Muscle layer of duodenum (tissue), 2 donors: ENCODE measurements at regions not wholly inside any gene's neighbourhood (a gene's known extent, or its start where the extent isn't known, plus 50 kb on each side); places are given as distances from the start of the nearest gene placed in this dataset.

ENCODE experiments used
- H3K27ac ChIP-seq: one replicate; pipeline ENCODE4 v1.7.0; 2013; ENCODE audit warnings: mild to moderate bottlenecking, low read length
- H3K27me3 ChIP-seq: one replicate; pipeline ENCODE4 v1.7.0; 2013; ENCODE audit warnings: low read depth, mild to moderate bottlenecking, control low read depth, low read length
- H3K36me3 ChIP-seq, 2 donors: one replicate each; pipeline ENCODE4 v1.7.0; 2013; ENCODE audit warnings: low read length in 2 of 2, control low read depth in 1 of 2, mild to moderate bottlenecking in 1 of 2; ENCODE audit not compliant: insufficient read depth in 2 of 2, control insufficient read depth in 1 of 2
- H3K4me1 ChIP-seq, 2 donors: one replicate each; pipeline ENCODE4 v1.7.0; 2013; ENCODE audit warnings: low read length in 2 of 2, mild to moderate bottlenecking in 2 of 2, control low read depth in 1 of 2, moderate library complexity in 1 of 2; ENCODE audit not compliant: insufficient read depth in 2 of 2, control insufficient read depth in 1 of 2
- H3K4me3 ChIP-seq, 2 donors: one replicate each; pipeline ENCODE4 v1.7.0; 2013; ENCODE audit warnings: low read length in 2 of 2, low read depth in 1 of 2, mild to moderate bottlenecking in 1 of 2
- H3K9me3 ChIP-seq, 2 donors: one replicate each; pipeline ENCODE4 v1.7.0; 2013; ENCODE audit warnings: low read length in 2 of 2, control low read depth in 1 of 2, mild to moderate bottlenecking in 1 of 2; ENCODE audit not compliant: control insufficient read depth in 1 of 2
- donor health status: healthy.

- no peaks in the 10 kb centered on the region for H3K4me1 ChIP-seq
- no peaks in the 10 kb centered on the region for H3K9me3 ChIP-seq
- no peaks in the 10 kb centered on the region for H3K27me3 ChIP-seq
- H3K27ac ChIP-seq, result no peak overlapping the region
- no peaks in the 10 kb centered on the region for H3K36me3 ChIP-seq
- H3K4me3 ChIP-seq, result no peak overlapping the region
These were observed 96.6 kb downstream of the RIPK4 start for GRCh38 chr21:41670056-41670805.

- H3K27ac ChIP-seq, result no peak overlapping the region
- no peaks in the 10 kb centered on the region for H3K9me3 ChIP-seq
- H3K4me1 ChIP-seq, result no peaks in the 10 kb centered on the region
- H3K36me3 ChIP-seq, result no peaks in the 10 kb centered on the region
- H3K27me3 ChIP-seq, result no peaks in the 10 kb centered on the region
- H3K4me3 ChIP-seq, result no peak overlapping the region
These were observed 97.4 kb downstream of the RIPK4 start for GRCh38 chr21:41669533-41669830.

- Histone ChIP-seq H3K27me3 (no peaks in the 10 kb centered on the region), H3K9me3 (no peaks in the 10 kb centered on the region), H3K4me1 (no peaks in the 10 kb centered on the region), H3K36me3 (no peaks in the 10 kb centered on the region), H3K27ac (no peak overlapping the region), H3K4me3 (no peak overlapping the region)
These were observed 97.9 kb downstream of the RIPK4 start for GRCh38 chr21:41668686-41669532.

GRCh38 chr21:41668051-41668541 is 98.8 kb downstream of the RIPK4 start:
- H3K36me3 ChIP-seq, result no peaks in the 10 kb centered on the region
- no peaks in the 10 kb centered on the region for H3K27me3 ChIP-seq
- H3K4me3 ChIP-seq, result no peak overlapping the region
- H3K9me3 ChIP-seq, result no peaks in the 10 kb centered on the region
- H3K4me1 ChIP-seq, result no peaks in the 10 kb centered on the region
- H3K27ac ChIP-seq, result no peak overlapping the region

- Histone ChIP-seq H3K36me3 (no peaks in the 10 kb centered on the region), H3K4me3 (no peak overlapping the region), H3K9me3 (no peaks in the 10 kb centered on the region), H3K27me3 (no peaks in the 10 kb centered on the region), H3K4me1 (no peaks in the 10 kb centered on the region), H3K27ac (no peak overlapping the region)
These were observed 99.7 kb downstream of the RIPK4 start for GRCh38 chr21:41667136-41667535.

- H3K27ac ChIP-seq, result no peak overlapping the region
- H3K4me1 ChIP-seq, result no peaks in the 10 kb centered on the region
- no peaks in the 10 kb centered on the region for H3K36me3 ChIP-seq
- H3K4me3 ChIP-seq, result no peak overlapping the region
- no peaks in the 10 kb centered on the region for H3K27me3 ChIP-seq
- H3K9me3 ChIP-seq, result no peaks in the 10 kb centered on the region
These were observed 100.2 kb downstream of the RIPK4 start for GRCh38 chr21:41666641-41667081.

GRCh38 chr21:41665766-41666595 is 100.9 kb downstream of the RIPK4 start:
- Histone ChIP-seq H3K36me3 (no peaks in the 10 kb centered on the region), H3K9me3 (no peaks in the 10 kb centered on the region), H3K27me3 (no peaks in the 10 kb centered on the region), H3K4me3 (no peak overlapping the region), H3K4me1 (no peaks in the 10 kb centered on the region), H3K27ac (no peak overlapping the region)

- no peaks in the 10 kb centered on the region for H3K27me3 ChIP-seq
- no peaks in the 10 kb centered on the region for H3K36me3 ChIP-seq
- H3K27ac ChIP-seq, result no peak overlapping the region
- H3K4me3 ChIP-seq, result no peak overlapping the region
- no peaks in the 10 kb centered on the region for H3K4me1 ChIP-seq
- no peaks in the 10 kb centered on the region for H3K9me3 ChIP-seq
These were observed 101.7 kb downstream of the RIPK4 start for GRCh38 chr21:41664881-41665765.

GRCh38 chr21:41663805-41664788 is 102.8 kb downstream of the RIPK4 start:
- H3K9me3 ChIP-seq, result no peaks in the 10 kb centered on the region
- no peaks in the 10 kb centered on the region for H3K27me3 ChIP-seq
- H3K27ac ChIP-seq, result no peak overlapping the region
- no peaks in the 10 kb centered on the region for H3K4me1 ChIP-seq
- H3K36me3 ChIP-seq, result no peaks in the 10 kb centered on the region
- no peak overlapping the region for H3K4me3 ChIP-seq

- no peak overlapping the region for H3K27ac ChIP-seq
- no peak overlapping the region for H3K4me3 ChIP-seq
- H3K36me3 ChIP-seq, result no peaks in the 10 kb centered on the region
- no peaks in the 10 kb centered on the region for H3K27me3 ChIP-seq
- no peaks in the 10 kb centered on the region for H3K4me1 ChIP-seq
- H3K9me3 ChIP-seq, result no peaks in the 10 kb centered on the region
These were observed 104.1 kb downstream of the RIPK4 start for GRCh38 chr21:41662761-41663160.
